T-cell (primary cell): ENCODE measurements at regions not wholly inside any gene's neighbourhood (a gene's known extent, or its start where the extent isn't known, plus 50 kb on each side); places are given as distances from the start of the nearest gene placed in this dataset.
"Not testable (repeated sequence)": the region's sequence is repeated elsewhere in the genome, so short reads cannot be mapped to it uniquely, and the experiment has no call there.

Source experiments
- ATAC-seq, 4 experiments: fragments of 200-7000 bp in 3 of 4; fragments of 150-1000 bp in 1 of 4; cut with Tn5 transposase; replicated peaks in 1 of 4; 1 replicate in 3 of 4; 2 replicates in 1 of 4; pipeline ENCODE4 v1.10.0; 2021; ENCODE audit warnings: moderate library complexity in 3 of 4, mild to moderate bottlenecking in 2 of 4, moderate number of reproducible peaks in 1 of 4
- CTCF ChIA-PET, 2 donors: fragments of 300-600 bp; sonication (Branson Sonifier 250); formaldehyde crosslinking; loops; one replicate each; lab custom pipeline; 2022; ENCODE audit warnings: antibody characterized with exemption in 2 of 2; lab: Charles Lee
- POLR2A ChIA-PET, 2 donors: fragments of 300-600 bp; sonication (Branson Sonifier 250); formaldehyde crosslinking; loops; one replicate each; lab custom pipeline; 2022; ENCODE audit warnings: antibody characterized with exemption in 2 of 2; lab: Charles Lee
- DNase-seq, 35 experiments: peaks; one replicate each; pipeline versions ENCODE4 v3.0.0 to v3.0.0-alpha.2; 2013 to 2023
- H3K27ac ChIP-seq: one replicate; pipeline ENCODE4 v1.5.1; 2013; ENCODE audit warnings: low read length
- H3K27me3 ChIP-seq, 2 experiments: replicated peaks in 1 of 2; 1 replicate in 1 of 2; 2 replicates in 1 of 2; pipeline versions ENCODE4 v1.6.1 to v1.7.0; 2013; ENCODE audit warnings: low read length in 1 of 2, mixed read lengths in 1 of 2; ENCODE audit not compliant: control insufficient read depth in 2 of 2, insufficient read depth in 2 of 2; ENCODE audit errors: extremely low read depth in 1 of 2
- H3K36me3 ChIP-seq, 2 donors: 1 replicate in 1 of 2; 2 replicates in 1 of 2; pipeline versions ENCODE4 v1.6.1 to v1.7.0; 2013; ENCODE audit warnings: low read length in 1 of 2; ENCODE audit not compliant: control insufficient read depth in 2 of 2, insufficient read depth in 1 of 2; ENCODE audit errors: extremely low read depth in 1 of 2
- H3K4me1 ChIP-seq, 2 experiments: 1 replicate in 1 of 2; 2 replicates in 1 of 2; pipeline versions ENCODE4 v1.6.1 to v1.7.0; 2013; ENCODE audit warnings: low read length in 2 of 2, mixed read lengths in 1 of 2; ENCODE audit not compliant: insufficient read depth in 2 of 2, control insufficient read depth in 1 of 2; ENCODE audit errors: extremely low read depth in 1 of 2
- H3K4me3 ChIP-seq, 2 donors: 1 replicate in 1 of 2; 2 replicates in 1 of 2; pipeline versions ENCODE4 v1.5.1 to v1.7.0; 2013; ENCODE audit warnings: mild to moderate bottlenecking in 2 of 2, low read length in 1 of 2, moderate library complexity in 1 of 2; ENCODE audit not compliant: control insufficient read depth in 1 of 2; ENCODE audit errors: extremely low read depth in 1 of 2
- H3K9me3 ChIP-seq: 2 replicates; pipeline ENCODE4 v1.7.0; 2013
- H3K27ac Mint-ChIP-seq, 2 donors: one replicate each; pipeline ENCODE4 v1.8.0; 2020 to 2021; ENCODE audit warnings: mild to moderate bottlenecking in 2 of 2, mixed read lengths in 2 of 2
- H3K27me3 Mint-ChIP-seq, 2 donors: one replicate each; pipeline ENCODE4 v1.8.0; 2021 to 2022; ENCODE audit warnings: mixed read lengths in 2 of 2
- H3K36me3 Mint-ChIP-seq: one replicate; pipeline ENCODE4 v1.8.0; 2021; ENCODE audit warnings: mixed read lengths
- H3K4me1 Mint-ChIP-seq, 3 donors: one replicate each; pipeline ENCODE4 v1.8.0; 2020 to 2022; ENCODE audit warnings: mixed read lengths in 3 of 3, mild to moderate bottlenecking in 1 of 3
- H3K4me3 Mint-ChIP-seq, 3 donors: one replicate each; pipeline ENCODE4 v1.8.0; 2020 to 2022; ENCODE audit warnings: mild to moderate bottlenecking in 3 of 3, mixed read lengths in 3 of 3, moderate library complexity in 3 of 3
- H3K9me3 Mint-ChIP-seq, 3 donors: one replicate each; pipeline ENCODE4 v1.8.0; 2020 to 2022; ENCODE audit warnings: mixed read lengths in 3 of 3
- WGBS: methylation state at CpG from one replicate; pipeline ENCODE4 v1.1.5; 2013; ENCODE audit warnings: missing lambda C conversion rate; ENCODE audit not compliant: insufficient coverage; 5-methylcytosine and 5-hydroxymethylcytosine counted together

DNA sequence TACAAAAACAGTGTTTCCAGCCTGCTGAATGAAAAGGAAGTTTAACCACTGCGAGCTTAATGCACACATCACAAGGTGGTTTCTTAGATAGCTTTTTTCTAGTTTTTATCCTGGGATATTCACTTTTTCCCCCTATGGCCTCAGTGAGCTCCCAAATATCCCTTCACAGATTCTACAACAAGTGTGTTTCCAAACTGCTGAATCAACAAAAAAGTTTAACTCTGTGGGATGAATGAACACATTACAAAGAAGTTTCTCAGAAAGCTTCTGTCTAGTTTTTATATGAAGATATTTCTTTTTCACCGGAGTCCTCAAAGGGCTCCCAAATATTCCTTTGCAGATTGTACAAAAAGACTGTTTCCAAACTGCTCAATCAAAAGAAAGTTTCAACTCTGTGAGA, 233.1 kb upstream of the TRIM48 start:
- DNase-seq, H3K27ac ChIP-seq, CTCF ChIA-PET, POLR2A ChIA-PET, H3K27me3 ChIP-seq, H3K4me1 Mint-ChIP-seq, H3K27me3 Mint-ChIP-seq, ATAC-seq, H3K4me3 ChIP-seq, H3K36me3 Mint-ChIP-seq, H3K4me1 ChIP-seq, H3K4me3 Mint-ChIP-seq, H3K36me3 ChIP-seq, H3K9me3 ChIP-seq, H3K27ac Mint-ChIP-seq: not testable (repeated sequence)
- peaks cover 10 to 39% (median 30%) of the 10 kb centered on the region in 3 donors for H3K9me3 Mint-ChIP-seq
- no CpG with 5 or more reads among the region's 2 CpGs for WGBS

GRCh38 chr11:55054723-55055122, 207.2 kb upstream of the TRIM48 start:
- H3K9me3 Mint-ChIP-seq = peaks cover 4 to 40% (median 10%) of the 10 kb centered on the region in 3 donors

DNA sequence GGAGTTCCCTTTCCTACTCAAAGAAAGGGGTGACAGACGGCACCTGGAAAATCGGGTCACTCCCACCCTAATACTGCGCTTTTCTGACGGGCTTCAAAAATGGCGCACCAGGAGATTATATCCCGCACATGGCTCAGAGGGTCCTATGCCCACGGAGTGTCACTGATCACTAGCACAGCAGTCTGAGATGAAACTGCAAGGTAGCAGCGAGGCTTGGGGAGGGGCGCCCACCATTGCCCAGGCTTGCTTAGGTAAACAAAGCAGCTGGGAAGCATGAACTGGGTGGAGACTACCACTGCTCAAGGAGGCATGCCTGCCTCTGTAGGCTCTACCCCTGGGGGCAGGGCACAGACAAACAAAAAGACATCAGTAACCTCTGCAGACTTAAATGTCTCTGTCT, 177.4 kb upstream of the TRIM48 start:
- POLR2A ChIA-PET, H3K27me3 Mint-ChIP-seq, H3K4me1 ChIP-seq, H3K27ac ChIP-seq, H3K9me3 ChIP-seq, H3K36me3 Mint-ChIP-seq, H3K27me3 ChIP-seq, CTCF ChIA-PET, H3K4me3 ChIP-seq, H3K4me3 Mint-ChIP-seq, DNase-seq, H3K36me3 ChIP-seq, H3K4me1 Mint-ChIP-seq, H3K27ac Mint-ChIP-seq, ATAC-seq: not testable (repeated sequence)
- WGBS = 73% methylated on average over 6 of the region's 9 CpGs
- peaks cover 19 to 49% (median 32%) of the 10 kb centered on the region in 3 donors for H3K9me3 Mint-ChIP-seq

More at GRCh38 chr11:55054723-55055122, 207.2 kb upstream of the TRIM48 start:
- Histone ChIP-seq H3K27me3 (no peaks in the 10 kb centered on the region), H3K4me3 (no peak overlapping the region), H3K27ac (no peak overlapping the region), H3K9me3 (peaks cover 13% of the 10 kb centered on the region), H3K4me1 (no peaks in the 10 kb centered on the region), H3K36me3 (no peaks in the 10 kb centered on the region)
- H3K27me3 Mint-ChIP-seq = no peaks in the 10 kb centered on the region
- ChIA-PET CTCF (no interaction called here), POLR2A (no interaction called here)
- H3K27ac Mint-ChIP-seq = no peak overlapping the region
- ATAC-seq (no peak), DNase-seq (no peak)
- no peaks in the 10 kb centered on the region for H3K36me3 Mint-ChIP-seq
- no peaks in the 10 kb centered on the region for H3K4me1 Mint-ChIP-seq
- no peak overlapping the region for H3K4me3 Mint-ChIP-seq

DNA sequence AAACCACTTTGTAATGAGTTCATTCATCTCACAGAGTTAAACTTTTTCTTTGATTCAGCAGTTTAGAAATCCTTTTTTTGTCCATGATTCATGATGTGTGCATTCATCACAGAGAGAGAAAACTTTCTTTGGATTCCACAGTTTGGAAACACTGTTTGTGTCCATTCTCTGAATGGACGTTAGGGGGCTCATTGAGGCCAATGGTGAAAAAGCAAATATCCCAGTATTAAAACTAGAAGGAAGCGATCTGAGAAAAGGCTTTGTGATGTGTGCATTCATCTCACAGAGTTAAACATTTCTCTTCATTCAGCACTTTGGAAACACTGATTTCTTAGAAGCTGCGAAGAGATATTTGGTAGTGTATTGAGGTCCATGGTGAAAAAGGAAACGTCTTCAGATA, 155.6 kb upstream of the TRIM48 start:
- no peak overlapping the region for H3K4me3 Mint-ChIP-seq
- Histone ChIP-seq H3K27ac (no peak overlapping the region), H3K36me3 (no peaks in the 10 kb centered on the region), H3K9me3 (peaks cover 8% of the 10 kb centered on the region), H3K4me3 (no peak overlapping the region), H3K27me3 (no peaks in the 10 kb centered on the region), H3K4me1 (no peaks in the 10 kb centered on the region)
- no peak for DNase-seq
- ChIA-PET POLR2A (no interaction called here), CTCF (no interaction called here)
- no peaks in the 10 kb centered on the region for H3K4me1 Mint-ChIP-seq
- no peaks in the 10 kb centered on the region for H3K27me3 Mint-ChIP-seq
- H3K27ac Mint-ChIP-seq = no peak overlapping the region
- ATAC-seq = no peak
- H3K36me3 Mint-ChIP-seq = no peaks in the 10 kb centered on the region
- WGBS = no CpG with 5 or more reads among the region's 4 CpGs
- H3K9me3 Mint-ChIP-seq = peaks cover 10 to 34% (median 13%) of the 10 kb centered on the region in 3 donors
